Coronary artery (tissue), 2 donors: ENCODE measurements at regions not wholly inside any gene's neighbourhood (a gene's known extent, or its start where the extent isn't known, plus 50 kb on each side); places are given as distances from the start of the nearest gene placed in this dataset.

ENCODE experiments used
- DNase-seq: peaks from one replicate; pipeline ENCODE4 v3.0.0-alpha.2; 2017; ENCODE audit warnings: low spot score
- H3K27ac ChIP-seq, 2 donors: fragments of 200-600 bp; sonication (generic); one replicate each; pipeline ENCODE4 v1.5.1; 2016 to 2019
- H3K4me3 ChIP-seq: fragments of 200-600 bp; sonication (generic); 2 replicates; pipeline ENCODE4 v1.5.1; 2016; ENCODE audit warnings: mild to moderate bottlenecking, moderate library complexity
- TF ChIP-seq, protein P1 (sequence below): fragments of 200-600 bp; sonication (generic); IDR thresholded peaks from one replicate; pipeline ENCODE4 v1.5.1; 2019; ENCODE audit warnings: antibody characterized with exemption

DNA sequence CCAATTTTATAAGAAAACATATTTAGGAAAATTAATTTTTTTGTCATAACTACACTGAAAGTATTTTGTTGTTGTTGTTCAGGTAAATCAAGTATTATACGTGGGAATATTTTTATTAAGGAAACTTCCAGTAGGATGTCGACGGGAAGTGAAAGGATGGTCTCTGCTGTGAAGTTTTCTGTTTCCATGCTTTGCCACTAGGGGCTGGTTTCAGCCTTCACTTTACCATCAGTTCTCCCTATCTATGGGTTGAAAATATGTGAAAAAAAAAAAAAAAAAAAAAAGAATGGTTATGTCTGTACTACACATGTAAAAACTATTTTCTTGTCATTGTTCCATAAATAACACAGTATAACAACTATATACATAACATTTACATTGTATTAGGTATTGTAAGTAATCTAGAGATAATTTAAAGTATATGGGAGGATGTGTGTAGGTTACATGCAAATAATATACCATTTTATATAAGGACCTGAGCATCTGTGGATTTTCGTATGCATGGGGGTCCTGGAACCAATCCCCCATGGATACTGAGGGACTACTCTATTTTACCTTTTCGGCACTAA lies 136.7 kb downstream of the SMAD6 start:
- DNase-seq, result no peak
- TF ChIP-seq, protein P1, sequence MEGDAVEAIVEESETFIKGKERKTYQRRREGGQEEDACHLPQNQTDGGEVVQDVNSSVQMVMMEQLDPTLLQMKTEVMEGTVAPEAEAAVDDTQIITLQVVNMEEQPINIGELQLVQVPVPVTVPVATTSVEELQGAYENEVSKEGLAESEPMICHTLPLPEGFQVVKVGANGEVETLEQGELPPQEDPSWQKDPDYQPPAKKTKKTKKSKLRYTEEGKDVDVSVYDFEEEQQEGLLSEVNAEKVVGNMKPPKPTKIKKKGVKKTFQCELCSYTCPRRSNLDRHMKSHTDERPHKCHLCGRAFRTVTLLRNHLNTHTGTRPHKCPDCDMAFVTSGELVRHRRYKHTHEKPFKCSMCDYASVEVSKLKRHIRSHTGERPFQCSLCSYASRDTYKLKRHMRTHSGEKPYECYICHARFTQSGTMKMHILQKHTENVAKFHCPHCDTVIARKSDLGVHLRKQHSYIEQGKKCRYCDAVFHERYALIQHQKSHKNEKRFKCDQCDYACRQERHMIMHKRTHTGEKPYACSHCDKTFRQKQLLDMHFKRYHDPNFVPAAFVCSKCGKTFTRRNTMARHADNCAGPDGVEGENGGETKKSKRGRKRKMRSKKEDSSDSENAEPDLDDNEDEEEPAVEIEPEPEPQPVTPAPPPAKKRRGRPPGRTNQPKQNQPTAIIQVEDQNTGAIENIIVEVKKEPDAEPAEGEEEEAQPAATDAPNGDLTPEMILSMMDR, result no peak
- Histone ChIP-seq H3K27ac (no peak overlapping the region), H3K4me3 (no peak overlapping the region)

DNA sequence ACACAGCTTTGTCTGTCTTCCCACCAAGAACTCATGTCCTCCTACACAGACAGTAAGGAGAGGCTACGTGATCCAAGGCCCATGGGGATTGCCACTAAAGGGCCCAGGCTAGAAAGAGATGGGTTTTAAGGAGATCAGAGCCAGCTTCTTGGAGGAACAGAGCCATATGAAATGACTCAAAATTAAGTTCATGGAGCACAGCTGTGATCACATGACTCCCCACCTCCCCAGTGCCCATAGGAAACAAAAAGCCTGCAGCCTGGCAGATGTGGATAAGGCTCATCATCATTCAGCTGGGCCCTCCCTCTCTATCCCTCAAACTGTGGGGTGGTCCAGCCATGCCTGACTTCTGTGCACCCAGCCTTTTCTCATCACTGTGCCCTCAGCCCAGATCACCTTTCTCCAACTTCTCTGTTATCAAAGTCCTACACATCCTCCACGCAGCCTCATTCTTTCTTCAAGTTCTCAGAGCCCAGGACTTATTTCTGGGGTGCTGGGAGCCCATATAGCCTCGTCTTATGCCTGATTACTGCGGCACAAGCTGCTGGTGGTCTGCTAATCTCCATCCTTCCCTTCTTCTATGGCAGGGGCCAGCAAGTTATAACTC lies 137.6 kb downstream of the SMAD6 start:
- DNase-seq, result no peak
- TF ChIP-seq, protein P1, result no peak
- Histone ChIP-seq H3K27ac (peak overlapping the region; percentile 60 to 91), H3K4me3 (no peak overlapping the region)

DNA sequence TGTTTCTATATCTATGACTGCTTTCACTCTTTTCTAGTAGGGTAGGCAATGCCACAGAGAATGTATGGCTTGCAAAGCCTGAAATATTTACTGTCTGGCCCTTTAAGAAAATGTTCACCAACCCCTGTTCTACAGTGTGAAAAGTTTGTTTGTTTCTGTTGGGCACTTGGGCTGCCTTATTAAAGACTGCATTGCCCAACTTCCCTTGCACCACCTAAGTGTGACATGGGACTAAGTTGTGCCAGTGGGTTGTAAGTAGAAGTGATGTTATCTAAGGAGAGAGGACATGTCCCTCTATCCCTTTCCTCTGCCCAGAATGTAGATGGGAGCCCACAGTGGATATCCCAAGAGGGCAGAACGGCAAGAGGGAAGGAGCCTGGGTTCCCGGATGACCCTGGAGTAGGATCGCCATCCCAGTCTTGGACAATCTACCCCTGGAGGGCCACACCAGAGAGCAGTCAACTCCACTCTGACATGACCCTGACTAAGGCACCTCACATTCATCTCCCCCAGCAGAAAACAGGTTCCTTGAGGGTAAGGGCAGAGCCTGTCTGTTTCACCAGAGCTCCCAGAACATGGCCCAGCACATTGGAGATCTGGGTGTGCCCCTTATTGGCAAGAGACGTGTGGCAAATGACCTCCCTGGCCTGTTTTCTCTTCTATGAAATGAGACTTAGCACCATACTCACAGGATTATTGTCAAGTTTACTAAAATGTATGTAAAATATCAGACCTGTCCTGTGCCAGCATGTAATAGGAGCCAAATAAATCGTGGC lies 138.8 kb downstream of the SMAD6 start:
- DNase-seq, result no peak
- H3K4me3 ChIP-seq, result no peak overlapping the region
- TF ChIP-seq, protein P1, result no peak
- H3K27ac ChIP-seq, result peak overlapping the region; percentile 91 to 98

DNA sequence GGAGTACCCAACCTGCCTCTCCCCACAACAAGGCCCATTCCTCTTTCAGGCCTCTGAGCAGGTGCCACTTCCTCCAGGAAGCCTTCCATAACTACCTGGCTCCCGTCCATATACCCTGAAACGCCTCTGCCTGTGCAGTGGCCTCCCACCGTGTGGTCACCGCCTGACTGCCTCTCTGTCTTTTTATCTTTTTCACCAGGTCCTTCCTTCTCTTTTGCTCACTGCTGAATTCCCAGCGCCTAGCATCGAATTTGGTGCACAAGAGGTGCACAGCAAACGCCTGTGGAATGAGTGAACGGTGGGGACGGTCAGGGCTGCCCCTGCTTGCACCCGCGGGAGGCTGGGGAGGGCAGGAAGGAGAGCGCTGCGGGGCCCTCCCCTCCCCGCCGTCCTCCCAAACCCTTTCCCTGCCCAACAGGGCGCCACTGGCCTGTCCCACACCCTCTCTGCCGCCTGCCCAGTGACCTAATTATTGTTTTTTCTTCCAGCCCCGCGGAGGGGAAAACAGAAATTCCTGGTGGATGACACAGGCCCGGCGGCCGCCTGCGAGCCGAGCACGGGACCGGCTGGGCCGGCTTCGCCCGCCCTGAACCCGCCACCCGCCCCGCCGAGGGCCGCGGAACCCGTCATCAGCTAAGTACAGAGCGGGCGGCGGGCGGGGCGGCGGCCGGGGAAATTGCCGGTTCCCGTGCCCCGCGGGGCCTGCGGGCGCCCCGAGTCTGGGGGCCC lies 140.1 kb downstream of the SMAD6 start:
- H3K4me3 ChIP-seq, result peak overlapping the region; percentile 71
- TF ChIP-seq, protein P1, result no peak
- H3K27ac ChIP-seq, result peak overlapping the region; percentile 91 to 98
- DNase-seq, result peak; percentile 96

DNA sequence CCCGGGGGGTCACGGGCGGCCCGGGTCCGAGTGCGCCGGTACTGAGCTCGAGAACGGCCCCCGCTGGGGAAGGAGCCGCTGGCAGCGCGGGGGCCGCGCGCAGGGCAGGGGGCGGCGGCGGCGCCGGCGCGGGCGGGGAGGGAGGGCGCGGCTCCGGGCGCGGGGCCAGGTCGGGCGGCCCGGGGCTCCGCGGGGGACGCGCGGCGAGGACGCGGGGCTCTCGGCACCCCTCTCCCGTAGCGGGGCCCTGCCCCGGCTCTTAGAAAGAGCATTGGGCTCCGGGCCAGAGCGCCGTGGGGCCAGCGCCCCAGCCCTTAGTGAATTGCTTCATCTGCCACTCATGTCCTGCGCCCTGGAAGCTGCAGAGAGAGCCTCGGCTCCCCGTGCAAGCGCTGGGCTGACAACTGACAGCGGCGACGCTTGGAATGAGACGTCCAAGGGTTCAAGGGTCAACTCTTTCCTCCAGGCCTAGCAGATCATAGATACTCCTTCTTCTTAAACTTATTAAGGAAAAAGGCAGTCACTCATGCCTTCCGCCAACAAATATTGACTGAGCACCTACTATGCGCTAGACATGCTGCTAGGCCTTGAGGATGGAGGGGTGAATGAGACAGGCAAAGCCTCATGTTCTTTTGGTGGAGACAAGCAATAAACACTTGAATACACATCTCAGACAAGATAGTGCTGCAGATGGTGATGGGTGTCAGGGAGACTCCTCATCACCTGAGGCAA lies 140.8 kb downstream of the SMAD6 start:
- Histone ChIP-seq H3K4me3 (peak overlapping the region; percentile 71), H3K27ac (peak overlapping the region; percentile 91 to 98)
- TF ChIP-seq, protein P1, result no peak
- peak; percentile 89 for DNase-seq

DNA sequence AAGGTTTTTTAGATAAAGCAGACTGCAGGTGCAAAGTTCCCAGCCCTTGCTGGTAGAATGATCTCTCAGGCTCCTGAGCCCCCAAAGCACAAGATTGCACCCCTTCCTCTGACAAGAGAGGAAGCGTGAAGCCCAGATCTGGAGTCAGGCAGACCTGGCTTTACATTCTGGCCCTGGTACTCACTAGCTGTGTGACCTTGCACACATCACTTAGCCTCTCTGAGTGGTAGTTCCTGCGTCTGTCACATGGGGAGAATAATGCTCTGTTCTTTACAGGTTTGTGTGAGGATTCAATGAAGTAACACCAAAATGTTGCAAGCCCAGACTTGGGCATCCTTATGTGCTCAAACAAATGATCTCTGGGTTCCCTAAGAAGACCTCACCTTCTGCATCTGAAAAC lies 141.5 kb downstream of the SMAD6 start:
- Histone ChIP-seq H3K4me3 (peak overlapping the region; percentile 71), H3K27ac (peak overlapping the region; percentile 91 to 98)
- no peak for DNase-seq

More for the DNA sequence above, 141.5 kb downstream of the SMAD6 start:
- TF ChIP-seq, protein P1, result no peak
